ENCODE measurements at regions not wholly inside any gene's neighbourhood (a gene's known extent, or its start where the extent isn't known, plus 50 kb on each side); places are given as distances from the start of the nearest gene placed in this dataset.
A peak's percentile ranks its signal among the peaks of the same experiment; 100 is the strongest.
"Not testable (repeated sequence)": the region's sequence is repeated elsewhere in the genome, so short reads cannot be mapped to it uniquely, and the experiment has no call there.

DNA sequence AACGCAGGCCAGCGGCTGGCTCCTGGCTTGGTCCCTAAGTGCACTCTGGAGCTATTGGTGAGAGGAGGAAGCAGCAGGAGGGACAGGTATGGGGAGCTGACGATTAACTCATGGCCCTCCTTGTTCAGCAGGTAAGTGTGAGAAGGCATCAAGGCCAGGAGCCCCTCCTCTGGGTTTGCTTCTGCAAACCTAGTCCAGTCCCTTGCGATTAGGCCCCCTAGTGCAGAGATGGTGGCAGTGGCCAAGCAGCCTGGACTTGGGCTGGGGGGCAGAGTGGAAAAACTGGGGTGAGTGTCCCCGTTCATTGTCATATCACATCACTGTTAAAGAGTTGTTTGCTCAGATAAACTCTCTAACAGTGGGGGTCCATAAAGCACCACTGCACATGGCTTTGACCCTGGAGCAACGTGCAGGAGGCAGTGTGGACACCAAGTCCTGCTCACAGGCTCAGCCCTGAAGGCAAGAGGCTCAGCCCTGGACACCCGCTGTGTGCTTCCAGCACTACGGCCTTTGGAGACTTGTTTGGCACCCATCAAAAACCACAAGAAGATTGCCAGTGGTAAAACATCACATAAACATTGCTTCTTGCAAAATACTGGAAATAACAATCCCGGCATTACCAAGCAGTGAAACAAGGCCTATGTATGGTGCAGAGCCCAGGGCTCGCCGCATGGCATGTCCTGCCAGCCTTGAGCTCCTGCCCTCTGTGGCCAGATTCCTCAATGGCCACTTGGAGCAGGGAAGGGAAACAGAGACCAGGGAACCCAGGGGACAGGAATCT is 184.3 kb upstream of the RTL1 start:
- Histone ChIP-seq H3K27me3 (peaks cover 0 to 3% (median 2%) of the 10 kb centered on the region in 3 donors), H3K27ac (no peak overlapping the region), H3K9me3 (peaks cover 0 to 18% (median 4%) of the 10 kb centered on the region in 4 donors), H3K4me1 (no peaks in the 10 kb centered on the region), H3K4me3 (no peak overlapping the region), H3K36me3 (no peaks in the 10 kb centered on the region)
- peak in 1 of 2 donors; percentile 7 for DNase-seq
- intact Hi-C loops (cut with DNase I; ENCODE audit: low total_unique reads): no loop called here
- TF ChIP-seq EP300 (IDR thresholded peaks at IDR 0.05) (no peak), POLR2AphosphoS5 (IDR thresholded peaks at IDR 0.05) (no peak), CTCF (IDR thresholded peaks at IDR 0.05) (no peak), POLR2A (IDR thresholded peaks at IDR 0.05) (no peak)
- WGBS, 5 donors: 78 to 85% (median 82%) methylated on average over 11 of the region's 11 CpGs

DNA sequence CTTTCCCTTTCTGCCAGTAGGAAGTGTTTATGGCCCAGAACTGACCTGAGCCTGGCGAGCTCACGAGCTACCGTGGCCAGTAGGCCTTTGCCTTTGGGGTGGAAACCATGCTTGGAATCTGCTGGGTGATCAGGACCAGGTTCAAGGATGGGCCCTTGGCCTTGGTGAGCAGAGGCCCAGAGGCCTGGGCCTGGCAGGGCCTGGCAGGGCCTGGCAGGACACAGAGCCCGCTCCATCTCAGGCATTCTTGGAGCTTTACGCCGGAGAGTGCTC is 184.8 kb upstream of the RTL1 start:
- H3K4me3 ChIP-seq: no peak overlapping the region
- TF ChIP-seq CTCF (IDR thresholded peaks at IDR 0.05) (no peak), POLR2A (IDR thresholded peaks at IDR 0.05) (no peak)
- intact Hi-C loops (cut with DNase I; ENCODE audit: low total_unique reads): no loop called here
- no peaks in the 10 kb centered on the region for H3K4me1 ChIP-seq
- H3K9me3 ChIP-seq: peaks cover 0 to 17% (median 3%) of the 10 kb centered on the region in 4 donors
- H3K36me3 ChIP-seq: no peaks in the 10 kb centered on the region
- peak in 1 of 2 donors; percentile 19 for DNase-seq
- peaks cover 0 to 3% (median 2%) of the 10 kb centered on the region in 3 donors for H3K27me3 ChIP-seq
- no peak overlapping the region for H3K27ac ChIP-seq
- 89 to 95% (median 92%) methylated on average over 6 of the region's 6 CpGs for WGBS, 5 donors

GRCh38 chr14:101088714-101089113 is 185.2 kb upstream of the RTL1 start:
- no peak overlapping the region for H3K27ac ChIP-seq
- 71 to 88% (median 82%) methylated on average over 3 of the region's 3 CpGs for WGBS, 5 donors
- H3K36me3 ChIP-seq: no peaks in the 10 kb centered on the region
- intact Hi-C loops (cut with DNase I; ENCODE audit: low total_unique reads): no loop called here
- DNase-seq: no peak
- no peak overlapping the region for H3K4me3 ChIP-seq
- TF ChIP-seq EP300 (IDR thresholded peaks at IDR 0.05) (no peak), POLR2AphosphoS5 (IDR thresholded peaks at IDR 0.05) (no peak), POLR2A (IDR thresholded peaks at IDR 0.05) (no peak), CTCF (IDR thresholded peaks at IDR 0.05) (no peak)
- H3K9me3 ChIP-seq: peaks cover 0 to 13% (median 1%) of the 10 kb centered on the region in 4 donors
- peaks cover 0 to 3% (median 2%) of the 10 kb centered on the region in 3 donors for H3K27me3 ChIP-seq
- no peaks in the 10 kb centered on the region for H3K4me1 ChIP-seq

DNA sequence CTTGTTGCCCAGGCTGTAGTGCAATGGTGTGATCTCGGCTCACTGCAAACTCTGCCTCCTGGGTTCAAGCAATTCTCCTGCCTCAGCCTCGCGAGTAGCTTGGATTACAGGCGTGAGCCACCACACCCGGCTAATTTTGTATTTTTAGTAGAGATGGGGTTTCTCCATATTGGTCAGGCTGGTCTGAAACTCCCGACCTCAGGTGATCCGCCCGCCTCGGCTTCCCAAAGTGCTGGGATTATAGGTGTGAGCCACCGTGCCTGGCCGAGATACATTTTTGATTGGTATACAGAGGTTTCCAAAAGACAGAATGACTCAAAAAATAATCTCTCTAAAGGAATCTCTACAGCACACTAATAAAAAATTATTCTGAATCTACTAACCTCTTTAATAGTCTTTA is 187.0 kb upstream of the RTL1 start:
- WGBS, 5 donors: 83 to 94% (median 86%) methylated on average over 11 of the region's 11 CpGs
- H3K9me3 ChIP-seq; H3K36me3 ChIP-seq; H3K4me3 ChIP-seq; H3K27ac ChIP-seq; H3K4me1 ChIP-seq; intact Hi-C loops (cut with DNase I; ENCODE audit: low total_unique reads): not testable (repeated sequence)
- DNase-seq: peak in 1 of 2 donors; percentile 5
- peaks cover 0 to 16% (median 0%) of the 10 kb centered on the region in 3 donors for H3K27me3 ChIP-seq

GRCh38 chr14:101090976-101091375 is 187.5 kb upstream of the RTL1 start:
- TF ChIP-seq POLR2AphosphoS5 (IDR thresholded peaks at IDR 0.05): no peak
- Histone ChIP-seq H3K36me3 (no peaks in the 10 kb centered on the region), H3K4me3 (no peak overlapping the region), H3K4me1 (no peaks in the 10 kb centered on the region), H3K27ac (no peak overlapping the region), H3K27me3 (peaks cover 0 to 21% (median 0%) of the 10 kb centered on the region in 3 donors), H3K9me3 (peaks cover 0 to 7% (median 0%) of the 10 kb centered on the region in 4 donors)
- intact Hi-C loops (cut with DNase I; ENCODE audit: low total_unique reads): no loop called here
- 53 to 67% (median 62%) methylated on average over 2 of the region's 2 CpGs for WGBS, 5 donors
- no peak for DNase-seq

GRCh38 chr14:101094916-101095315 is 191.4 kb upstream of the RTL1 start:
- H3K36me3 ChIP-seq; H3K9me3 ChIP-seq; DNase-seq; H3K4me1 ChIP-seq; H3K4me3 ChIP-seq; H3K27ac ChIP-seq; intact Hi-C loops (cut with DNase I; ENCODE audit: low total_unique reads): not testable (repeated sequence)
- 37 to 64% (median 43%) methylated on average over 6 of the region's 6 CpGs for WGBS, 5 donors
- peaks cover 0 to 20% (median 0%) of the 10 kb centered on the region in 3 donors for H3K27me3 ChIP-seq
